Skin epidermis (tissue), 12 donors: ENCODE measurements at regions not wholly inside any gene's neighbourhood (a gene's known extent, or its start where the extent isn't known, plus 50 kb on each side); places are given as distances from the start of the nearest gene placed in this dataset.
"Not testable (repeated sequence)": the region's sequence is repeated elsewhere in the genome, so short reads cannot be mapped to it uniquely, and the experiment has no call there.

Source experiments
- H3K27ac ChIP-seq, 21 experiments: fragments of 200-600 bp; sonication (generic) in 11 of 21; one replicate each; pipeline ENCODE4 v1.5.0; 2020; ENCODE audit warnings: mild to moderate bottlenecking in 3 of 21, inconsistent platforms in 2 of 21, moderate library complexity in 2 of 21
- H3K4me3 ChIP-seq, 7 experiments: fragments of 200-600 bp; sonication (generic) in 2 of 7; one replicate each; pipeline ENCODE4 v1.5.0; 2020; ENCODE audit warnings: inconsistent platforms in 2 of 7, mild to moderate bottlenecking in 2 of 7, moderate library complexity in 1 of 7

DNA sequence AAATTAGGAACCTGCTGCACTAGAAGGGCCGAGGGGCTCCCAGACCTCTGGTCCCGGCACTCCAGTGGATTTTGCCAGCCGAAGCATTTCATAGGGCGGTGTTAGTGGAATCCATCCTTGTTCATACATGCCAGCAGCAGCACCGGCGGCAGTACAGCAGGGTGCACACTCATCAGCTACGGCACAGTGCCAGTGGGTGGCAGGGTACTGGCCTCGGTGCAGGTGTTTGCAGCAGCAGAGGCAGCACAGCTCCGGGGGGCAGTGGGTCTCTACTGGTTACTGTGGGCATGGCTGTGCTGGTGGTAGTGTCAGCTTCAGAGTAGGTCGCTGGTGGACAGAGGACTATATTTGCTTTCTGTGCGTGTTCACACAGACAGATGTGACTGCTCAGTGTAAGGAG, 985.7 kb downstream of the CDH8 start:
- Histone ChIP-seq H3K4me3 (no peak overlapping the region), H3K27ac (no peak overlapping the region)

DNA sequence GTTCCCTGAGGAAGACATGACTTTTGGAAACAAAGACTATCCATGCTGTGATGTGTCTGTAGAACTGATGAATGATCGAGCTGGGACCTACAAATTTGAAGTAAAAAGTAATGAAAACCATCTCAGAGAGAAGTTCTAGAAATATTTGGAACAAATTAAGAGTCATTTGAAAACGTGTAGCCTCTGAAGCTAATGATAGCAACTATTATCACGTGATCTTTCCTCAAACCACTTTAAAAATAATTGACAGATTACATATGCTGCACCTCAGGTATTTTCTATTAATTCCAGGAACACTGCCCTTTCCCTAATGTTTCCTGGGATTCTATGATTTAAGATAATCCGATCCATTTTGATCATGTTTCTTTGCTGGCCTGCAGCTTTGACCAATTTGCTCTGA, 990.3 kb downstream of the CDH8 start:
- Histone ChIP-seq H3K27ac (no peak overlapping the region), H3K4me3 (no peak overlapping the region)

DNA sequence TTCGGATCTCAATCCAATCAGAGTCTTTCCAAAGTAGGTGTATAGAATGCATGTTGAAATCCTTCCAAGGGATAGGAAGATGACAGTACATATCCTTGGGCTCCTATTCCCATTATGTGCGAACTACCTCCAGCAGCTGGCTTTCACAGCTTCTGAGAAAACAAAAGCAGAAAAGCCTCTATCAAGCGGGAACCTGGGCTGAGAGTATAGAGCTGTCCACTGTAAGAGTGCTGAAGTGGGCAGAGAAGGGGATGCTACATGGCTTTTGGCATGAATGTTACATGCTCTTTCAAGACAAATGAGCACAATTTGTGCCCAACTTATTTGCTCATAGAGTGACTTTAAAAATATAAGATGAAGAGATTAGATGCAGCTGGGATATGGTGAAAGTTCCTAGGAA, 993.5 kb downstream of the CDH8 start:
- Histone ChIP-seq H3K27ac (no peak overlapping the region), H3K4me3 (no peak overlapping the region)

DNA sequence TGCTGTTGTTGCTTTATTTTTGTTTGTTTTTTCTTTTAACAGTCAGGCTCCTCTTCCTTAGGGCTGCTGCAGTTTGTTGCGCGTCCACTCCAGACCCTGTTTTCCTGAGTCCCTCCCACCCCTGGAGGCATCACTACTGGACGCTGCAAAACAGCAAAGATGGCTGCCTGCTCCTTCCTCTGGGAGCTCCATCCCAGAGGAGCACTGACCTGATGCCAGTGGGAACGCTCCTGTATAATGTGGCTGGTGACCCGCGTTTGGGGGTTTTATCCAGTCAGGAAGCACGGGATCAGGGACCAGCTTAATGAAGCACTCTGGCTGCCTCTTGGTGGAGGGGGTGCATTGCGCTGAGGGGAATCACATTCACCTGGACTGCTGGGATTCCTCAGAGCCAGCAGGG, 1005.6 kb downstream of the CDH8 start:
- no peak overlapping the region for H3K4me3 ChIP-seq
- no peak overlapping the region for H3K27ac ChIP-seq

- H3K4me3 ChIP-seq = no peak overlapping the region
- no peak overlapping the region for H3K27ac ChIP-seq
Observed at GRCh38 chr16:61024180-61024900, 1011.9 kb downstream of the CDH8 start.

DNA sequence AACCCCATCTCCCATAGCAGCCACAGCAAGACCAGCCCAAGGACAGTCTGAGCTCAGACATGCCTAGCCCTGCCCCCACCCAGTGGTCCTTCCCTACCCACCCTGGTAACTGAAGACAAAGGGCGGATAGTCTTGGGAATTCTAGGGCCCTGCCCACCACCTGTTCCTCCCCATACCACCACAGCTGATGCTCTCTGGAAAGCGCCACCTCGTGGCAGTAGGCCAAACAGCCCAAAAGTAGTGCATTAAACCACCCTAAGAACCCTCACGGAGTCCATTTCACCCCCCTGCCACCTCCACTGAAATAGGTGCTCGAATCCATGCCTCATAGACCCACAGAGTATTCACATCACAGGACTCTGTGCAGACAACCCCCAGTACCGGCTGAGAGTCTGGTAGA, 1021.4 kb downstream of the CDH8 start:
- Histone ChIP-seq H3K4me3 (no peak overlapping the region), H3K27ac (no peak overlapping the region)

DNA sequence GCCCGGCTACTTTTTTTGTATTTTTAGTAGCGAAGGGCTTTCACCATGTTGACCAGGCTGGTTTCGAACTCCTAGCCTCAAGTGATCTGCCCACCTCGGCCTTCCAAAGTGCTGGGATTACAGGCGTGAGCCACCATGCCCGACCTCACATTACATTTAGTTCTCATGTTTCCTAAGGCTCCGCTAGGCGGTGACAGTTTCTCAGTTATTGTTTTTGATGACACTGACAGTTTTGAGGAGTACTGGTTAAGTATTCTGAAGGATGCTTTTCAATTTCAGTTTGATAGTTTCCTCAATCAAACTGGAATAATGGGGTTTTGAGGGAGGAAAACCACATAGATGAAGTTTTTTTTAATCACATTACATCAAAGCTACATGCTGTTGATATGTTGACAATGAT, 1028.5 kb downstream of the CDH8 start:
- H3K27ac ChIP-seq = no peak overlapping the region

GRCh38 chr16:61005952-61006351, 1030.3 kb downstream of the CDH8 start:
- Histone ChIP-seq H3K27ac (no peak overlapping the region), H3K4me3 (no peak overlapping the region)

More for the DNA sequence above, 1028.5 kb downstream of the CDH8 start:
- no peak overlapping the region for H3K4me3 ChIP-seq

DNA sequence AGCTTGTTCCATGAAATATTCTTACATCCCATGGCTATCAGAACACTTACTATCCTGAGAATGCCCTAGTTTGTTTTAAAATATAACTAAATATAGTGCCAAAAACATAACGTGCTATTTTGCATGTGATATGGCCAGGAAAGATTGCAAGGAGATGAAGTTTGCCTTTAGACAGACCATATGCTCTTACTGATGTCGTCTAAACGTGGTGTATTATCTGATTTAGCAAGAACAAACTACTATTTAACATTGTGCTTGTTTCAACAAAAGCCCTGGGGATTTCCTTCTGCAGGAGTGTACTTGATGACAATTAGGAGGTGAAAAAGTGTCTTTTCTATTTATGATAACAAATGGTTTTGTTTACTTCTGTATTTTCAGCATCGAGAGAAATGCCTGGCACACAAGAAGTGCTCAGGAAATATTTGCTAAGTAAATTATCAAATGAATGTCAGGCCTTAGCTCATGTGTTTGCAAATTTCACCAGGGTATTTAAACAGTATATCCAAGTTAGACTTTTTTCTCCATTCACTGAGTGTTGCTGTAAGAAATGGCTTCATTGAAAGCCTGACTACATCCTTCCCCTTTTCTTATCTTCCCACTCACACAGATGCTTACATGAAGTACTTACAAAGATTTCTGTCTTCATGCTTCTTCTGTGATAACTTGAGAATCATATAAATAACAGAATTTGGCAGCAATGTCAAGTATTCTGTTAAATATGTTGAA, 1033.6 kb downstream of the CDH8 start:
- Histone ChIP-seq H3K4me3 (no peak overlapping the region), H3K27ac (no peak overlapping the region)

GRCh38 chr16:60991886-60992285, 1044.4 kb downstream of the CDH8 start:
- Histone ChIP-seq H3K27ac (no peak overlapping the region), H3K4me3 (no peak overlapping the region)

DNA sequence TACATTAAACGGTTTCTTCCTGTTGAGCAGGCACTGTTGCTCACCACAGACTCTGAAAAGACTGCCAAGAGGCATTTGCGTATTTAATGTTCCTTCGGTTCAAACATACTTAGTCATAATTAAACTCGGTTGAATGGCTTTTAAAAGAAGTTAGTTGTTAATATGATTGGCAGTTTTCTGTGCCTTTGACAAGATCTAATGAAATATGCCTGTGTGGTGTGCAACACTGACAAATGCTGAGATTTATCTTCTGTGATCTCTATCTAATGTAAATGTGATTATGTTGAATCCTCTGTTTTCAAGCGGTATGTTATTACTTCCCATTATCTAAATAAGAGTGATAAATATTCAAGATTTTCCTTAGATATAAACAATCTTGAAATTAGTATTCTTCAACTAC, 1046.6 kb downstream of the CDH8 start:
- H3K27ac ChIP-seq = no peak overlapping the region

GRCh38 chr16:60979119-60979518, 1057.1 kb downstream of the CDH8 start:
- Histone ChIP-seq H3K27ac (no peak overlapping the region), H3K4me3 (no peak overlapping the region)

More for the DNA sequence above, 1046.6 kb downstream of the CDH8 start:
- H3K4me3 ChIP-seq = no peak overlapping the region

GRCh38 chr16:60949800-60950199, 1086.4 kb downstream of the CDH8 start:
- Histone ChIP-seq H3K27ac (no peak overlapping the region), H3K4me3 (no peak overlapping the region)

GRCh38 chr16:60945225-60945624, 1091.0 kb downstream of the CDH8 start:
- Histone ChIP-seq H3K4me3 (no peak overlapping the region), H3K27ac (no peak overlapping the region)

GRCh38 chr16:60936189-60936588, 1100.0 kb downstream of the CDH8 start:
- H3K27ac ChIP-seq, H3K4me3 ChIP-seq: not testable (repeated sequence)

DNA sequence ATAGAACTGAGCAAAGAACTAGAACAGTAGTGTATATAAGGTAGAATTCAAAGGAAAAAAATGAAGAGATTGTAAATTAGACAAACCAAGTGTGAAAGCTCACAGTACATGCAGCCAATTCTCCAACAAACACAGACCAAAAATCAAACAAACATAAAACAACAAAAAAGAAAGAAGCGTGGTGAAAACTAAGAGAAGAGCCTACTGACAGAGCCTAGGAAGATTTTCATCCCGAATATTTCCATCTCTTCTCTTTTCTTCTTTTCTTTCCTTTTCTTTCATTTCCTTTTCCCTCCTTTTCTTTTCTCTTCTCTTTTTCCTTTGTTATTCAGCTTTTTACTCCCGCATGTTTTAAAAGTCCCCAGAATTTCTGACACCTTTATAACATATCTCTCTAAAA, 1103.6 kb downstream of the CDH8 start:
- no peak overlapping the region for H3K27ac ChIP-seq
- H3K4me3 ChIP-seq = no peak overlapping the region

GRCh38 chr16:60930291-60930690, 1105.9 kb downstream of the CDH8 start:
- H3K27ac ChIP-seq = no peak overlapping the region

DNA sequence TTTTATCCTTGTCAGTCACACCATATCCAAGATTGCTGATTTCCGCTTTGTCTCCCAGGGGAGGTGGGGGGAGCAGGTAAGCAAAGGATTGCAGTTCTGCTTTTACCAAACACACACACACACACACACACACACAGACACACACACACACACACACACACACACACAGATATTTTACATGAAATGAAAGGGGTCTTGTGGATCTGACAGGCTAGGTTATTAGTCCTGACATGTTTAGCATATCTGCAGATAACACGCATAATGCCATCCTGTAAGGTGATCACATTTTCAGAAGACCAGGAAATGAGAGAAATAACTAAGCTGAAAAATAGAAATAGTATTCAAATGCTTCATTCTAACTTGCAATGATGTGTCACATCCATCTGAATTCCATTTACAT, 1113.3 kb downstream of the CDH8 start:
- H3K4me3 ChIP-seq = no peak overlapping the region

More at GRCh38 chr16:60930291-60930690, 1105.9 kb downstream of the CDH8 start:
- H3K4me3 ChIP-seq = no peak overlapping the region

GRCh38 chr16:60914334-60914733, 1121.9 kb downstream of the CDH8 start:
- Histone ChIP-seq H3K27ac (no peak overlapping the region), H3K4me3 (no peak overlapping the region)

More for the DNA sequence above, 1113.3 kb downstream of the CDH8 start:
- H3K27ac ChIP-seq = no peak overlapping the region

GRCh38 chr16:60907645-60908044, 1128.6 kb downstream of the CDH8 start:
- H3K27ac ChIP-seq = no peak overlapping the region
- H3K4me3 ChIP-seq = no peak overlapping the region

- Histone ChIP-seq H3K27ac (no peak overlapping the region), H3K4me3 (no peak overlapping the region)
Observed at GRCh38 chr16:60905811-60906210, 1130.4 kb downstream of the CDH8 start.
